Medulla oblongata (tissue), 1 donor: ENCODE measurements at regions not wholly inside any gene's neighbourhood (a gene's known extent, or its start where the extent isn't known, plus 50 kb on each side); places are given as distances from the start of the nearest gene placed in this dataset.
"Not testable (repeated sequence)": the region's sequence is repeated elsewhere in the genome, so short reads cannot be mapped to it uniquely, and the experiment has no call there.

Experiments used
- DNase-seq: peaks from one replicate; pipeline ENCODE4 v3.0.0-alpha.2; 2015; ENCODE audit errors: extremely low spot score

DNA sequence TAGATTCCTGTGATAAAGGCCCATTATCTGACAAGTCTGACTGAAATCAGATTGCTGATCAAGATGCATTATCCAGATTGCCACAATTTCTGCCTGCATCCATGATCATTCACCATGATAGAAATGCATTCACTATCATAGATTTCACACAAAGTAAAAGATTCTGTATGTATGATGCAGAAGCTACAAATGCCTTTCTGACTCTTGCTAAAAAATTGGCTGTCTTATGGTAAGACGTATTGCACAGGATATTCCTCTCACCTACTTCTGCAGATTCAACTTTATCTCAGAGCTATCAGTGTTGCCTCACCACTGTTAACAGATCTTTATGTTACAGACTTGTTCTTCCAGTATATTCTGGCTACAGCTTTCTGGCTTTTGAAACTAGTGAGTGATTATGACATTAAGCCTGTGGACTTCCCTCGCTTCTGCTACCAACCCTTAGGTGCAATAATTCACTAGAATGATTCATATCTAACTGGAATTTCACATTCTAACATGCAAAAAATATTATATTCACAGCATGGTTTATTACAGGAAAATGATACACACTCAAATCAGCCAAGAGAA lies 955.3 kb downstream of the EPHA3 start:
- no peak for DNase-seq

DNA sequence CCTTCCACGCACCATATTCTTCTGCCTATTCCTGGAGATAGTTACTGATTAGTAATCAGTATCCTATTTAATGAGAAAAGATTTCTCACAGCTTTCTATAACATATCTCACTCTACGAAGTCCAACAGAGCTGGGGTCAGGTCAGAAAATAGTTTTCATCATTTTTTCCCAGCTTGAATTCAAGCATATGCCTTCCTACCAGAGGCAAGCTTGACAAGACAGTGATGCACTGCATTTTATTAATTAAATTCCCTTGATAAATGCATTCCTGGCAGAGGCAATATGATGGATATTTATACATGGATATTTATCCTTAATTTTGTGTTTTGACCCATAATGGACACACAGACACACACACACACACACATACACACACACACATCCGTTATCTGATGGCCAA lies 961.4 kb downstream of the EPHA3 start:
- DNase-seq = no peak

DNA sequence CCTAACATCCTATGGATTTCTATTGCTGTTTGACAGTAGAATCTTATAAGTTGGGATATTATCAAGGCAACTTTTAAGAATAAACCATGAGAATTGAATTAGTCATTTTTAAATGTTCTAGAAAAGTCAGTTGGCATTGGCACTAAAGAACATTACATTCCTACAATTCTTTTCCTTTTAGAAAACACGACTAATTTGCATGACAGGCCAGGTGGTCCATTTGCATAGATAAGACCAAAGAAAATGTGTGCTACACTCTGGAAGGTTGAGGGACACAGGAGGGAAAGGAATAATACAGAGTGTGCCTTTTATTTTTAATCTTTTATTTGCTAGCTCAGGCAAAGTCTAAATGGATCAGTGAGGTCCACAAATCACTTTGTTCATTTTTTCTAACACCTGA lies 962.3 kb downstream of the EPHA3 start:
- no peak for DNase-seq

DNA sequence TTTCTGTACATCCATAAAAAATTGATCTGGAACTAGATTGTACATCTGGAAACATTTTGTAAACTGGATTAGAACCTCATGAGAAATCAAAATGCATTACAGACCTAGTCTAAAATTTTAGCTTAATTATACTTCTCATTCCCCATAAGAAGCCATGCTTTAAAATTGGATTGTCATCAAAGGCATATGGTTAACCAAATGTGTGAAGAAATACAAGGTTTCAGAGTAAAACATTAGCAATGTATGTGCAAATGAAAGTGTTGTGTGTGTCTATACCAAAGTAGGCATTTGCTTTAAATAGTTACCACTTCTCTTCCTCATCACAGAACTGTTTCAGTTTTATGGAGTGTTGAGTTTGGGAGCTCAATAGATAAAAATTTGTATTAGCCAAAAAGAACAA lies 968.7 kb downstream of the EPHA3 start:
- DNase-seq = no peak

DNA sequence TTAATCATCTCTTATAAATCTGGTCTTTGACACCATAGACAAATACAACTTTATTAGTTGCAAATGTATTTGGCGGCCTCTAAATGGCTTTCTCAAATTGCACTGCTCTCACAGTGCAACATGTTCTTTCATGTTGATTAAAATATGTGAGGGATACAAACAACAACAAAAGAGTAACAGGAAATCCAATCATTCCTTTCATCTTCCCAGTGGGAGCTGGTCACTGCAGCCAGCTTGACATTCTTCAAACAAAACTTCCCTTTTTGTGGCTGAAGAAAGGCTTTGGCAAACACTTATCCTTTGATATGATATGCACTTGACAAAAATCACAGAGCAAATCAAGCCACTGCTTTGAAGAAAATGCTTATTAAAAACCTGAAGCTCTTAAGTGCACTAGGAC lies 973.6 kb downstream of the EPHA3 start:
- DNase-seq = no peak

DNA sequence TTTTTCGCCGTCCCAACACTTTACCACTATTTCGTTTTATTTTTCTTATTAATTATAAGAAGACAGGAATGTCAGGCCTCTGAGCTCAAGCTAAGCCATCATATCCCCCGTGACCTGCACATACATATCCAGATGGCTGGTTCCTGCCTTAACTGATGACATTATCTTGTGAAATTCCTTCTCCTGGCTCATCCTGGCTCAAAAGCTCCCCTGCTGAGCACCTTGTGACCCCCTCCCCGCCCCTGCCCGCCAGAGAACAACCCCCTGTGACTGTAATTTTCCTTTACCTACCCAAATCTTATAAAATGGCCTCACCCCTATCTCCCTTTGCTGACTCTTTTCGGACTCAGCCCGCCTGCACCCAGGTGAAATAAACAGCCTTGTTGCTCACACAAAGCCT lies 978.9 kb downstream of the EPHA3 start:
- not testable (repeated sequence) for DNase-seq

DNA sequence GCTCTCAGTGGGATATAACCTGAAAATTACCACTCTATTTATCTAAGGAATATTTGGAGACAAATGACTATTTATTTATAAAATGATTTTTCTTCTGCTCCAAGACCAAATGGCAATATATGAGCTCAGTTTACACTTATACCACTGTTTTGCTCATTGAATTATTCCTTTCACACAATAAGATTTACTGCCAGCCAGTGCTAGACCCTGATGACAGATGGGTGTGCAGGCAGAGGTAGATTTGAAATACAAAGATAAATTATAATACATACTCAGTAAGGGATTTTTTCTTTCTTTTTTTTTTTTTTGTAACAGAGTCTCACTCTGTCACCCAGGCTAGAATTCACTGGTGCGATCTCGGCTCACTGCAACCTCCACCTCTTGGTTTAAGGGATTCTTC lies 980.3 kb downstream of the EPHA3 start:
- no peak for DNase-seq

DNA sequence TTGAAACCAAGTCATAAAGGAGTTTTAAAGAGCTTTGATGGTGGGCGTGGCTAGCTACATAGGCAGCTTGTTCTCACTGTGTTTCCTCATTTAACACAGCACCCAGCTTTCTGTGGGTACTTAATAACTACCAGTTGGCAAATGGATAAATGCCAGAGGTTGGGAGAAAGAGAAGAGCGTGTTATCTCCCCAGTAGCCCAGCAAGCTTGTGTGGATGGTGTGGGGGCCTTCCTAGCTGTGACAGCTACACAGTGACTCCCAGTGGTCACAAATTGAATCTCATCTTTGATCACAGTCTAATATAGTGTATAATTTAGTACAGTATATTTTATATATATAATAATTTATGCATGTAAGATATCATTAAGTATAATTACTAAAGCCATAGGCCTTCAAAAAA lies 984.1 kb downstream of the EPHA3 start:
- DNase-seq = peak; percentile 49

DNA sequence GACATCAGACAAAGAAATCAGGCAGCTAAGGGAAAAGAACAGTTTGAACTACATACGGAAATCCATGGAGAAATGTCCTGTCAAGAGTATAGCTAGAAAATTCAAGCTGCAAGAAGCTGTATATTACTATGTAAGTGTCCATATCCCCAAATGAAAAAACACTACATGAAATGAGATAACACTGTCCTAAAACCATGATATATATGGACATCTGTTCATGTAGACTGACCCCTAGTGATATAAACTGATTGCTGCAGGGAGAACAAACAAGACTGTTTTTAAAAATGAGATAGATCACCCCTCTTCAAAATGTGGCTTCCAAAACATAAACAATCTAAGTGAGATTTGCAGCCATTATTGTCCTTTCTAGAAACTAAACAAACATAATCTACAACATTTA lies 985.6 kb downstream of the EPHA3 start:
- no peak for DNase-seq

DNA sequence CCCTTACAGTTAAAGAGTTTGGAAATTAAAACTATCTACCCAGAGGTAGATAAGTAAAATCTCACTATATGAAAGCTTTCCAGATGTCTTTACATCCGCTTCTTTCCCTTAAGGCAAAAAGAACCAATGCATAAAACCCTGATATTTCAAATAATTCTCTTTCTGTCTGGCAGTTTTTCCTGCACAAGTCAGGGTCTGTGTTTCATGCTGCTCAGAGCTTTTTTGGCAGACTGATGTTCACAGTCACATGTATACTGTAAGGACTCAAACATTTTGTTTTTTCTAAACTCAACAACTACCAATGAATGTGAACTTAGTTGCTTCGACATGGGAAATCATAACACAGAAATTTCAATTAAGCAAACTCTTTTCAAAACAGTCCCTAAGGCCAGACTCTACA lies 988.4 kb downstream of the EPHA3 start:
- DNase-seq = no peak

DNA sequence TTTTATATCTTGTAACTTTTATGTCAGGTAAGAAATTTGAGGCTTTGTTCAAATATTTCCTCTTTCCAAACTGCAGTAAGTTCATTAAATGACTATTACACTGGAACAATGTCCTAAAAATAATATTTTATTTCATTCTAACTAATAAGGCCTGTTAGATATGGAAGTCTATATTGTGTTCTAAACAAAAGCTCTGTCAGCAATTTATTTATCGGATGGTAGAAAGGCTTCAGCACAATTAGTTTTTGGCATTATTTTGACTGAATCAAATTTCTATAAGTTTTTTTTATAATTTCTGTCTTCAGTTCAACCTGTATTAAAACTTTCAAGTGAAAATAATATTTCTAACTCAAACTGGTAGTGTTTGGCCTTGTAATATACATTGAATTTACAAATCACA lies 992.1 kb downstream of the EPHA3 start:
- DNase-seq = no peak

DNA sequence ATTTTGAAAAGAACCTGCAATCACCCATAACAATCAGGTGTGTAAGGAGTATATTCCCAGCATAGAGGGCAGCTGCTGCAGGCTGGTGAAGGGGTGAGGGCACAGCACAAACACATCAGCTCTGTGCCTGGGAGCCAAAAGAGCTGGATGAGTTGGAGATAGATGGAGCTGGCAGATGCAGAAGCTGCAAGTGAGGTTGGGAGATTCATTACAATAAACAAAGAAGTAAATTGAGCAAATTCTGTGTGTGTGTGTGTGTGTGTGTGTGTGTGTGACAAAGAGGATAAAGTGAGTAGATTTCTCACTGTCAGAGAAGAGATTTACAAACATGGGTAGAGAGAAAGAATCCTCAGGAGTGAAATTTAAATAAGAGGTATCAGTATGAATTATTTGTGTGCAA lies 994.7 kb downstream of the EPHA3 start:
- peak; percentile 43 for DNase-seq

DNA sequence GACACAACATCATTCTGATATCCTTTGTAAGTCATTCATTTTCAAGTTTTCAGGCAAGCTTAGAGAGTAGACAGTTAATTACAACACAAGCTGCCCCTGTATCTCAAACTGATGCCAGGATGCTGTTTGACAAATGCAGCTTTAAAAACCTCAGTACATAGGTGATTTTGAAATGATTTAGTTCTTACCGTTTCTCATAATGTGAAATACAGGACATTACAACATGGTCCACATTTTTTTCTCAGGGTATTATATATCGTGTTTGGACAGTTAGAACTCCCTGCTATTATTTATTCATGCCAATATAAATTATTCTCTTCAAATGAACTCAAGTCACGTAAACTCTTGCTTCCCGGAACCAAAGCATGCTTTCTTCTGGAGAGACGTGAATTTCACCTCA lies 1013.9 kb downstream of the EPHA3 start:
- no peak for DNase-seq

DNA sequence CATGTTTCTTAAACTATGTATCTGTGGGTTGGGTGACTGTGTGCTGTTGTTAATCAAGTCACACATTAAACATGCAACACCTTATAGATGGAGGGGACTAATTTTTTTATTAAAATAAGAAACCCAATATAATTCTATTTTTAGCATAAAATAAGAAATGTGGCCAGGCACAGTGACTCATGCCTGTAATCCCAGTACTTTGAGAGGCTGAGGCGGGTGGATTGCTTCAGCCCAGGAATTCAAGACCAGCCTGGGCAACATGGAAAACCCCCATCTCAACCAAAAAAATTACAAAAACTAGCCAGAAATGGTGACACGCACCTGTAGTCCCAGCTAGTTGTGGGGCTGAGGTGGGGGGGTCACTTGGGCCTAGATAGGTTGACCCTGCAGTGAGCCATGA lies 1021.0 kb downstream of the EPHA3 start:
- no peak for DNase-seq

DNA sequence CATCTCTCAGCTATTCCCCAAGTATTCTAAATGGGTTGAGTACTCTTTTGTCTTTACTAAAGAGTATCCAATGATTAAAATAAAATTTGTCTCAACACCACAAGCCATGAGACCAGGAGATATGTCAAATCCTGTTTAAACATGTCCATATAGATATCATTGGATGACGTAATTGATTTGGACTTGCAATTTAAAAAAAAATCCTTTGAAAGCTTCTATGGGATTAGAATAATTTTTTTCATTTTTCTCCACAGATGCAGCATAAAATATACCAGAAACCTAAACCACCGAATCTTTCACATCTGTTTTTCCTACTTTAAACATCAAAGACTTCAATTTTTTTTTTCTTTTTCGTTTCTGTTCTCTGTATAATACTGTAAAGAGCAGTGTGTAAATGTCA lies 1022.3 kb downstream of the EPHA3 start:
- DNase-seq = no peak

DNA sequence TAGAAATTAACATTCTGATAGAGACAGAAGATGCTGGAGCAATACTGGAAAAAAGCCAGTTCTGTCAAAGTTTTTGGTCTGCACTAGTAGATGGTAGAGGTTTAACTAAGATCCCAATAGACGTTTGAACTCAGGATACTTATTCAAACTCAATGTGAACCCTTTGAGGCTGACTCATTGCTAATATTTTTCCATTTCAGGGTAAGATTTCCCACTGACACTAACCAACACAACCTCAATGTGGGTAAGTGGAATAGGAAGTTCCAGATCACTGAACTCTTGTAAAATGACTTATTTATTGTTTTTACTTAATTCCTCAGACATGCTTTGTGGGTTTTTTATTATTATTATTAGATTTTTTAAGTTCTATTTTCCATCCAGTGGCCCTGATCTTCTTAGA lies 1024.8 kb downstream of the EPHA3 start:
- no peak for DNase-seq

DNA sequence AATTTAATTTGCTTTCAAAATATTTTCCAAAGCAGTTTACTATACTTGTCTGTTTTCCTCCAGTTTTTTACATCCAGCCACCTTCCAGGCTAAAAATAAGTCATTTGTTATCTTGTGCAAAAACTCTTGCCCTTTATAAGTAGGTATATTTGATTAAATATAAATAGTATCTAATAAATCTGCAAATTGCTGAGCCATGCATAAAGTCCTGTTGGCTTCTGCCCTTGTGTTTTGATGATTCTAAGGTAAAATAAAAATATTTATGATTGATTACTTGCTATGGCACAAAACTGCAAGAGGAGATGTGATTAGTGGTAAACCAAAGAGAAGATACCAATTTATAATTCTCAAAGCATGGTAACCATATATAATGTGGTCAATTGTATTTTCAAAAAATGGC lies 1026.7 kb downstream of the EPHA3 start:
- DNase-seq = no peak

DNA sequence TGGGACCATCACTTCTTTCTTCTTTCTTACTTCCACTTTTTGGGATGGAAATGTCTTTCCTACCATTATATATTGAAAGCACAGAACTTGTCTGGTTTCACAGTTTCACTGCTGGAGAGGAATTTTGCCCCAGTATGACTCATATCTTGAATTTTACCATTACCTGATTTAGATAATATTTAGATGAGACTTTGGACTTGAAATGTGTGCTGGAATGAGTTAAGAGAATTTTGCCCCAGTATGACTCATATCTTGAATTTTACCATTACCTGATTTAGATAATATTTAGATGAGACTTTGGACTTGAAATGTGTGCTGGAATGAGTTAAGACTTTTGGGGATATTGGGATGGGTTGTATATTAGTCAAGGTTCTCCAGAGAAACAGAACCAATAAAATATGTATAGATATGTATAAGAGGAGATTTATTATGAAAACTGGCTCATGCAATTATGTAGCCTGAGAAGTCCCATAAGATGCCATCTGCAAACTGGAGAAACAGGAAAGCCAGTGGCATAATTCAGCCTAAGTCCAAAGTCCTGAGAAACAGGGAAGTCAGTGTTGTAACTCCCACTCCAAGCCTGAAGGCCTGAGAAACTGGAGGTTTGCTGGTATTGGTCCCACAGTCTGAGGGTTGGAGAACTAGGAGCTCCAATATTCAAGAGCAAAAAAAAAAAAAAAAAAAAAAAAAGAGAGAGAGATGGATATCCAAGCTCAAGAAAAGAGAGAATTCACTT lies 1029.2 kb downstream of the EPHA3 start:
- DNase-seq = no peak

DNA sequence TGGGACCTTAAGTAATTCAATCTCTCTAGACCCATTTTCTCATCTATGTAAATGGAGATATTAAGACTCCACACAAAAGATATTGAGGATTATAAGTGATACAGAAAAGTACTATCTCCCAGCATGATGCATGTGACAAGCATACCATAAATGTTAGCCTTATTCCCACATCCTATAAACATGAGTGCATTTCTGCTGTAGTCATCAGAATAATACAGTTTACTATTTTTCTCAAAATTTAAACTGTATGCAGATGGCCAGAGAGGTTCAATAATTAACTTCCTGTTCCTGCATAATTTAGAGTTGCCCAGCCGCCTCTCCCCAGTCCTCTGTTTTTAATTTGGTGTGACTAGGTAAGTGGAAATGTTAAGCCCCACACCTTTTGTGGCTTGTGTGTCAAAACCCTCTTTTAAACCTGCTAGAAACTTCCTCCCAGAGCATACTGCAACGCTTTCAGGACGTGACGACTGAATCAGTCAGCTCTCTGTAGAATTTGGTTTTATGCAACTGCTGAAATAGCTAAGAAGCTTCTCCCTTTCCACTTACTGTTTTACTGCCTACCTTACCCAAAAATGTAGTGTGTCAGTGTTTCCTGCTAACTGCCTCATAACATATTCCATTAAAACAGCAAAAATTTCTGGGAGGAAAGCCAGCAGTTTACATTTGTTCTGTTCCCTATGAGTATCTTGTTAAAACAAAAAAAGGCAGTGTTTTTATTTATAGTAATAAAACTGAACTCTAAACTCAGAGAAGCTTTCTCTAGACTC lies 1037.9 kb downstream of the EPHA3 start:
- no peak for DNase-seq

DNA sequence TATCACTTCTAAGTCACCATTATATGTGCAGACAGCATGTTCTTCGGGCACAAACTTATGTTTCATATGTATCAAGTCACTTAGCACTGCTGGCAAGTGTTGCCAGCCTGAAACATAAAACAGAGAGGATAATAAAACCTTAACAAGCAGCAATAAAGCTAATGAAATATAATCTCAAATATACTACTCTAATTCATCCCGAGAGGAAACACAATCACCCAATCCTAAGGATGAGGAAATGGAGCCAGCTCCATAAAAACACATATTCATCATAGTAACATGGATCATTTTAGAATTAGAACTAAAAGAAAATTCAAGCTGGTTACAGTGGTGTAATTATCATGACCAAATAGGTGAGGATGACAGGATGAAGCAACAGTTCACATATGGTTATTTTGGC lies 1072.7 kb downstream of the EPHA3 start:
- no peak for DNase-seq

DNA sequence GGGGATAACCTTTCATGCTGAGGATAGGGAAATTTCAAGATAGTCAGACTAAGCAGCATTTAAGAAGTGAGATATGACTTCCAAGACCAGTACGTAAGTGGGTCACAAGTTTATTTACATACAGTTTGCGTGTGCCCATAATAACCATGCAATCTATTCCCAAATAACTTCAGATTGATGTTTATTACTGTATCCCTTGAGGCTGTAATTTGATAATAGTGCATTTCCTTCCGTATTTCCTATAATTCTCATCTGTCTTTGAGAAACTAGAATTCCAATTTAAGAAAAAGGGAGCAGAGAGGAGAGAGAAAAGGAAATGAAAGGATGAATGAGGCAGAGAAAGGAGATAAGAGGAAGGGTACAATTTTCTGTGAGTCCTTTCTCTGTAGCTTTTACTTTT lies 1073.1 kb downstream of the EPHA3 start:
- no peak for DNase-seq

DNA sequence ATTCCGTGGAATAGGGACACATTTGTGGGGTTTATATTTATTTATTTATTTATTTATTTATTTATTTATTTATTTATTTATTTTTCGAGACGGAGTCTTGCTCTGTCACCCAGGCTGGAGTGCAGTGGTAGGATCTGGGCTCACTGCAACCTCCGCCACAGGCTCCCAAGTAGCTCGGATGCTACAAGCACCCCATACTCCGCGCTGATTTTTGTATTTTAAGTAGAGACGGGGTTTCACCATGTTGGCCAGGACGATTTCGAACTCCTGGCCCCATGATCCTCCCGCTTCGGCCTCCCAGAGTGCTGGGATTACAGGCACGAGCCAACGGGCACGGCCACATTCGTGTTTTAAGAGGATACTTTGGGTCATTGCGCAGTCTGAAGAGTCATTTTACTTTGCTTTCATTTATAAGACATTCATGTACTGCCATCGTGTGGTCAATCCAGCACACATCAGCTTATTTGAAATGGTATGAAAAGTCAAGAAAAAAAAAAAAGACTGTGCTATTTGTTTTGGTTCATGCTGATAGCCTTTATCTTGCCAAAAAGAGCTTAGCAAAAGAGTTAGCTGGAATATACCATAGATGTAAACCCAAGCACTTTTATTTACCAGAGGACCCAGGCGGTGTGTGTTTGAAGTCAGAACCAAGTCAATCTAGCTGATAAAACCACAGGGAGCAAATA lies 1075.0 kb downstream of the EPHA3 start:
- DNase-seq = peak; percentile 34

DNA sequence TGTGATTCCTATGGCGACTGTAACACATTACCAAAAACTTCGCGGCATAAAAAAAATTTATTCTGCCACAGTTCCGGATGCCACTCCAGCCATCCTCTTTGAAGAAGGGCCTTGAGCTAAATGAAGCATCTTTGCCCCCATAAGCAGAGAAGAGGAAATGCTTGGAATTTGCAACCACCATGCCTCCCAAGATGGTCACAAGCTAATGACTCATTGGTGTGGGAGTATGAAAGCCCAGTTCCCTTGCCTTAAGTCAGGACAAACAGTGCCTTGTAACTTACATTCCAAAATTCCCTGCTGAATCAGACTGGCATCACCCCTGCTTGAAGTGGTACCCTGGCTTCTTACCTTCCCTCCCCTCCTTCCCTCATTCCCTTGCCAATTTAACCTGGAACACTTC lies 1077.4 kb downstream of the EPHA3 start:
- no peak for DNase-seq
